Right renal cortex interstitium (tissue), 3 donors: ENCODE measurements at regions not wholly inside any gene's neighbourhood (a gene's known extent, or its start where the extent isn't known, plus 50 kb on each side); places are given as distances from the start of the nearest gene placed in this dataset.

ENCODE experiments used
- DNase-seq, 3 donors: peaks; one replicate each; pipeline ENCODE4 v3.0.0-alpha.2; 2013; ENCODE audit warnings: low read depth in 3 of 3, low spot score in 2 of 3

DNA sequence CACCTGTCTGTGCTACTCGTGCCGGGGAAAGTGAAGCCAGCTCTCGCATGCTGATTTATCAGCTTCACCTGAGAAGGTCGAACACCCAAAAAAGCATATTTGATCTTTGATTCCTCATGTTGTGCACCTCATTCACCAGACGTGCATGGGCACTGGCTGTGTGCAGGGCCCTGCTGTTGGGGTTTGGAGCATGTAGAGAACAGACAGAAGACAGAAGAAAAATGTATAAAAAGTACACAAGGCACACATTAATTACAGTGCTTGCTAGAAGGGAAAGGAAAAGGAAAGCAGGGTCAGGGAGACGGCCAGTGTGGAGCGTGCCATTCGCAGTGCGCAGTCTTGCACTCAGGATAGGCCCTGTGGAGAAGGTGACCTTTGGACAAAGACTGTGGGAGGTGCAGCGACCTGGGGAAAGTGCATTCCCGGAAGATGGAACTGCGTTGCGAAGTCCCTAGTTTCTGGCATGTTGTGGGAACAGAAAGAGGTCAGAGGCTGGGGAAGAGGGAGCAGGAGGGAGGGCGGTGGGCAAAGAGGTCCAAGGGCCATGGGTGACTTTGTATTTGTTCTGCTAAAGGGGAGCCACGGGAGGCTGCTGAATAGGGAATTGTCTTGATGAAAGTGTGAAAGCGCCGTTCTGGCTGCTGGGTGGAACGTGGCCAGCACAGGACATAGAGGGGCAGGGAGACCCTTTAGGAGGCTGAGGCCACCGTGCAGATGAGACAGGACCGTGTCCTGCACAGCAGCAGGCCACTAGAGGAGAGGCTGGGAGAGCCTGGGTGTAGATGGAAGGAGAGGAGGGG lies 232.8 kb downstream of the GLRX3 start:
- DNase-seq: no peak

DNA sequence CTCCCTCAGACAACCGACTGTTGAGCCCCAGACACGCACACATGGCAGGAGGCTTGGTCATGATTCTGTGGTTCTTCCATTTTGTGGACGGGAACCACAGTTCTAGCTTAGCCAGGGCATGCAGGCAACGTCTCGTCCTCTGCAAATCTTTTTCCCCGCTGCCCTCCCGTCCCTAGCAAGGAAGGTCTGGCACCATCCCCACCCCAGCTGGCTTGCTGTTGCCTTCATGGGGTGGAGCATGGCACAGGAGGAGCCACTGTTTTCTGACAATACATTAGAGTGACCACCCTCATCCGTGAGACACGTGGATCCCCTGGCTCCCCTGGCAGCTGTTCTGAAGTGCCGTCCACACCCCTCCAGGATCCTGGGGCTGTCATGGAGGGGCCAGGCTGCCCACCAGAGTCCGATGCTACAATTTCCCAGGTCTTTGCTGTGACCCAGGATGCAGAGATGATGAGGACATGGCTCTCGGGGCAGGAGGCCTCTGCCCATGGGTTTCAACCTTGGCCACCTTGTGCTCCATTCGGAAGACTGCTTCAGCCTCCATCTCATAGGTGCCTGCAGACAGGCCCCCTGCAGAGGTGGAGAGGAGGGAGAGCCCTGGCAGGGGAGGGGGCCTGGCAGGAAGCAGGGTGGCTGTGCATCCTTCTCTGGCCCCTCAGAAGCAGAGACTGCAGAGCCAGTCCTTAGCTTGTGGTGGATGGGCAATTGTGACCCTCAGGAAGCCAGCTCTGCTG lies 233.6 kb downstream of the GLRX3 start:
- no peak for DNase-seq

DNA sequence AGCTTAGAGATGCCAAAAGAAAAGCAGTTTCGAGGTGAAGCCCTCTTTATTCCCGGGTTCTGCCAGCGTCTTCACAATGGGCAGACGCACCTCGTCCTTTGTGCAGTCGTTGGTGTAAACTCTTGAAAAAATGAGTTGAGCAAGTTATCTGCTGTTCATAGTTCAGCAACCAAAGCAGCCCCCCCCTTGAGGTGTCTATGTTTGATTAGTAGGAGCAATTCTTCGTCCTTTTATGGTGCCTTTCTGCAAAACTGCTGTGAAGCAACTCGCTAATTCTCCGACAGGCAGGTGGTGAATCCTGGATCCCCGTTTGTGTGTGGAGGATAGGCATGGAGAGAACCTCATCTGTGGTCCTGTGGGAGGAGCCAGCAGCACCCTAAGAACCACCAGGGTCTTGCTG lies 234.5 kb downstream of the GLRX3 start:
- no peak for DNase-seq

DNA sequence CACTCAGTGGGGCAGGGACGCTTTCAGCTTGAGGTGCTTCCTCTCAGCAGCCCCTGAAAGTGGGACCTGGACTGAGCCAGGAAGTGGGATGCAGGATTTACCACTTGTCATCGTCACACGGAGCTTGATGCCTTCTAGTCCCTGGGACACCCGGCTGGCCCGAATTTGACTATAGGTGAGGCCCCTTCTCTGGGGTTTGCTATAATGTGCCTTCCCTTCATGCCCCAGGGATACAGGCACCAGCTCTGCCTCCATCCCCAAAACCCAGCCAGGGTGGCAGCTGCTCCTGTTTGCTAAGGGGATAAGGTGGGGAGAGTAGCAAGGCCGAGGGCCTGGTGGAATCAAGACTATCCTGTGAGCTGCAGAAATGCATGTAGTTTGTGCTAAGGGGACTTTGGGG lies 235.0 kb downstream of the GLRX3 start:
- DNase-seq: no peak

DNA sequence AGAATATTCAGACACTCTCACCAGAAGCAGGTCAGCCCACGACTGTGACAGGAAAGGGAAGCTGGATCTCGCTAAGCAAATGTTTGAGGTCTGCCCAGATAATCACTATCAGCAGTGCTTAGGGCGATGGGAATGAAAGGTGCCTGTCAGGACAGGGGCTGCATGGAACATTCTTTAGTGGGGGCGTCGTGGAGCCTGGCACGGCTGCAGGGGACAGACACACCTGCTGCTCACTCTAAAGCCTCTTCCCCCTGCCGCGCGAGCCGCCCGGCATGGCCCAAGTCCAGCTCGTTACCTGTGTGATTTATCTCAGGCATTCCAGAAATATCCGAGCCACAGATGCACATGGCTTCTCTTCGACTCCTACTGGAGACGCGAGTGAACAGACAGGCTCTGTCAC lies 235.5 kb downstream of the GLRX3 start:
- DNase-seq: no peak

DNA sequence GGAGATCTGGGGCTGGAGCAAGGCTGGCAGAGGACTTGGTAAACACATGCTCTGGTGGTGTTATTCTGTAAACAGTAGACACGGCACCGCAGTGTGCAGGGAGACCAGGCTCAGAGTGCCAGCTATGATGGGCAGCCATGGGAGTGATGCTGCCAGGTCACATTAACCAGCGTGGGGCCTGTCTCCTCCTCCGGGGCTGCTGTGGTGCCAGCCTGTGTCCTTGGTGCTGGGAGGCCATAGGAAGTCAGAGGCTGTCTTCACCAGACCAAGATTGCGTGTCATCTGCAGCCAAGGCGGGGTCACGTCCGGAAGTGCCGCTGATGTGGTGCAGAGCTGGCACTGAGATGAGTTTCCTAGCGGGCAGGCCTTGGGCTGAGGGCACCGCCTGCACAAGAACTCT lies 236.0 kb downstream of the GLRX3 start:
- no peak for DNase-seq

DNA sequence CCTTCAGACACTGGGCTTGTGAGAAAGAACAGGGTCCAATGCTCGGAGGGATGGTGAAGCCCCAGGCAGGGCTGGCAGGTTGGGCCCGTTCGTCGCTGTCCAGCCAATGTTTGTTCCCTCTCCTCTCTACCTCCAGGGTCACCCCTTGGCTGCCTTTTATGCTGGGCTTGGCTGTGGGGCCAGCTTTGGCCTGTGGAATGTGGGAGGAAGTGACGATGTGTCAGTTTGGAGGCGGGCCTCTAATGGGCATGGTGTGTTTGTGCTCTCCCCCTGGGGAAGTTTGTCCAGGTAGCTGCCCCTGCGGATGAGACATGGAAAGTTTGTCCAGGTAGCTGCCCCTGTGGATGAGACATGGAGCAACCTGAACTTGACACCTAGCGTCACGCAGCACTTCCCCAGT lies 236.7 kb downstream of the GLRX3 start:
- no peak for DNase-seq

DNA sequence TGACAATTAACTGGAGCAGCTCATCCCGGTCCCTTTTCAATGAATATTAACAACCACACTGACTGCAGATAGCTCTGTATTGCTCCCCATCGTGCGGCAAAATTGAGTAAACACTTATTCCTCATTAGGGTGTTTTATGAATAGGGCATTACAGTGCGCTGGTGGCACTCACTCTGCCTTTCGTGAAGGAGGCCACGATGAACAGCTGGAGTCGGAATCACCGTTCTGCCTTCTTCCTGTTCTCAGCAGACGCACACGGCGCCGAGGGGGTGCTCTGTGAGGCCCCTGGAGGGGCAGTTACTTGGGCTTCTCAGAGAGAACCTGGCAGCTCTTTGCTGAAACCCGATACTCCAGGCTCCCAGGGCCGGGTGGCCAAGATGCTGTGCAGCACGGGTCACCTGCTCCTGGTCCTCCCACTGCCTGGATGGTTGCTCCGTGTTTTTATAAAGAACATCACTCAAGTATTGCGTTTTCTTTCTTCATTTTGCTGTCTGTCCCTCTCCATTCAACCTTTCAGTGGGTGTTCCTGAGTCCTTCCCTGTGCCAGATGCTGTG lies 241.9 kb downstream of the GLRX3 start:
- no peak for DNase-seq

DNA sequence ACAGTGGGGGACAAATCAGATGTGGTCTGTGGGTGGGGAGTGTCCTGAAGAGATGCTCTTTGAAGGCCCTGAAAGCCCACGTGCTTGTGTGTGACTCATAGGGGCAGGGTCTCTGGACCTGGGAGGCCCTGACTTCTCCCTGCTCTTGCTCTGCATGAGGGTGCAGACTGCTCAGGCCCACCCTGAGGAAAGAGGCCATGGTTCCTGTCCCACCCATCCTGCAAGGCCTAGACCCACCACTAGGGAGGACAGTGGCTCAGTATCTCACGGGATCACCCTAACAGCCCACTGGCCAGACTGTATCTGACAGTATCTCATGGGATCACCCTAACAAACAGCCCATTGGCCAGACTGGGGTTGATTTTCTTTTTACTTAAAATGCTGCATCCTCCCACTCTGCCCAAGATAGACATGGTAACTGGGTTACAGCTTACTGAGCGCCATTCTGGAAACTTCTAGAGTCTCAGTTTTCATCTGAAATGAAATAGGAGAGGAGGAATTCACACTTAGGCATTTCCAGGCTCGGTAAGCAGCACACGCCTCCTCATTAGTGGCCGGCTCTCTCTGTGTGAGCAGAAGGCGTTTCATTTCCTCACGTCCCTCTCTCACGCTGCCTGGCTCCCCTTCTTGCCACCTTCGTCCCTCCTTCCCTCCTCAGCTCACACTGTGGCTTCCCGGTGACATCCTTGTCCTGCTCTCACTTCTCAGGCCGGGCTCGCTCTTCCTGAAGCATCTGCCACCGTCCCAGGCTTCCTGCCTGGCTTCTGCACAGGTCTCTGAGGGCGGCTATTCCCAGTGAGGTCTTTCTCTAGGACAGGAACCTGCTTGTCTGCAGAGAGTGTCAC lies 242.6 kb downstream of the GLRX3 start:
- no peak for DNase-seq

DNA sequence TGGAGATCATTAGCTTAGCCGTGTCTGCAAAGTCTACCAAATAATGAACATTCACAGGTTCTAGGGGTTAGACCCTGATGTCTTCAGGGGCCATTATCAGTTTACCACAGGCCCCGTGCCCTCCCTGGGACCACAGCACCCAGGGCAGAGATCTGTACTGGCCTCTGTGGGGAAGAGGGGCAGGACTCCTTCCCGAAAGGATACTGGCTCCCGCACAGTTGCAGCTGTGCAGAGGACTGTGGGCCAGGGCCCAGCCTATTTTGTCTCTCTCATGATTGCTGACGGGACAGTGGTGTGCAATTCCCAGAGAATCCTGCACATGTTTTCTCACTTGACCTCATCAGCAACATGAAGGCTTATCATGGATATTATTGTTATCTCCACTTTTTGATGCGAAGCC lies 243.9 kb downstream of the GLRX3 start:
- DNase-seq: no peak

DNA sequence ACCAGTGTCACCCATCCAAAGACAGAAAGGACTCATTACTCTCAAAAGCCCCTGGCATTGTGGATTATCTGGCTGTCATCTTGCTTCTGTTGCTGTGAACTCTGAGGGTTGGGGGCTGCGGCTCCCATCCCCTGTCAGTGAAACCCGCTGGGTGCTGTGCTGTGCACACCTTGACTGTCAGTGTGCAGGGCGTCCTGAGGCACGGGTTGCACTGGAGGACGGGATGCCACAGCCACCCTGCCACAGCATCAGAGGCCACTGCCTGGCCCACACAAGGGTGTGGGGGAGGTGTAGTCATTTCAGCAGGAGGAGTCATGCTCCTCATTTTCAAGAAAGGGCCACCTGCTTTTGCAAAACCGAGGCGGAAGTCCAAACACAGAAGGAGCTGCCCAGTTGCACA lies 245.8 kb downstream of the GLRX3 start:
- DNase-seq: no peak

DNA sequence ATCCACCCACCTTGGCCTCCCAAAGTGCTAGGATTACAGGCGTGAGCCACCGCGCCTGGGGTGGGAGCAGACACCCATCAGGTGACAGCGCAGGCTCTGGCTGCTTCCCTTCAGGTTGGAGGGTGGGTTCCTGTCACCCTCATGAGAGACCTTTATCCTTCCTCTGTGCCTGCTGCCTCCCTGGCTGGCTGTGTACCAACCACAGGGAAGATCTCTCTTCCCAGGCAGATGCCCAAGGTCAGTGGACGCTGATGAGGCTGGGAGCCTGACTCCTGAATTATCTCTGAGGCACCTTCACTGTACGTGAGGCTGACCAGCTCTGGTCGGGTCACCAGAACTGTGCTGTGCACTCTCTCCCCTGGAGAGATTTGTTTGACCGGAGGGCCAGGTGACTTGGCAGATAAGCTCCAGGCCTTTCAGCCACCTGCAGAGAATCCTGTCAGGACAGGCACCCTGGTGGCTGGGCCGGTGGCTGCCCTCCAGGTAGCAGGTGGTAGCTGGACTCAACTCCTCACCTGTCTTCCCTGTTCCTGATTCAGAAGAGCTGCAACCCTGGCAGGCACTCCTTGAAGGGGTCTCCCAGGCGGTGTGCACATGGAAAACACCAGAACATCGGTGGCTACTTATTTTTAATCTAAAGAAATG lies 251.9 kb downstream of the GLRX3 start:
- DNase-seq: no peak

DNA sequence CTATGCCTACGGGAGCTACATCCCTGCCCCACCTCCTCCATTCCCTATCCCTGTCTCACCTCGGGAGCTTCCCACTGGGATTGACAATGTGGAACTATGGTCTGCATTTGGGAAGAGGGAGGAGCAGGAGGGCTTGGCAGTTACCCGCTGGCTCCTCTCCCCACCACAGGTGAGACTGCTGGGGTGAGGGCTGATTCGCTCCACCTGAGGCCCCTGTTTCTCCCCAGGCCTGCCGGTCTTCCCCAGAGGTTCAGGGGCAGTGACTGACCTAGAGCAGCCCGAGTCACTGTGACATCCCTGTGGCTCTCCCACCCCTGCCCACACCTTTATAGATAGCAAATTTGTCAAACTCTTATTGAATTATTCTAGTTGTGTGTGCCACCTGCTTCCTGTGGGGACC lies 252.6 kb downstream of the GLRX3 start:
- DNase-seq: no peak

DNA sequence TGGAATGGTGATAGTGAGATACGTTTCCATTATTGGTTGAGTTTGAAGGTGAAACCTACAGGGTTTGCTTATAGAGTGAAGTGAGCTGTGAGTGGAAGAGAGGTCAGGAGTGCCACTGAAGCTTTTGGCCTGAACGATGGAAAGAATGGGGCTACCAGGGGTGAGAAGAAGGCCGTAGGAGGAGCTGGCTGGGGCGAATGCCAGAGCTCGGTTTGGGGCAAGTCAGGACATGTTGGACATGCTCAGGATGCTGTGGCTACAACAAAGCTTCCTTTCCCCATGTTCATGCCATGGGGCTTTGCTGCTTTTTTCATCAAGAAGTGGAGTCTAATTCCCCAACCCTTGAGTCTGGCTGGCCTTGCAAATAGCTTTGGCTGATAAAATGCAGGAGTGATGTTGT lies 253.7 kb downstream of the GLRX3 start:
- DNase-seq: no peak

DNA sequence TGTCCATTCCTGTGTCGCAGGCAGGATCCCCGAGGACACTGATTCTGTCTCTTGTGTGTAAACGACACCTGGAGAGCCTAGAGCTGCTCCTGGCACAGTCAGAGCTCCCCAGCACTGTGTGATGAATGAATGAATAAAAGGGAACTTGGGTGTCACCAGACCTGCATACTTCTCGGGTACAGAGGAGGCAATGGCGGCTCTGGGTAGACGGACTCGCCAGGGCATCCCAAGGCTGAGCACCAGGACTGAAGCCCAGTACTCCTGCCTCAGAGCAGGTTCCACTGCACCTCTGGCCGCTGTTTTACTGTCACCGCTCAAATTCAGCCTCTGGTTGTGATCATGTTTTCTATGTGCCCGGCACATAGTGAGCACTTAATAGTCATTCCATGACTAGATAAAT lies 255.8 kb downstream of the GLRX3 start:
- DNase-seq: no peak

DNA sequence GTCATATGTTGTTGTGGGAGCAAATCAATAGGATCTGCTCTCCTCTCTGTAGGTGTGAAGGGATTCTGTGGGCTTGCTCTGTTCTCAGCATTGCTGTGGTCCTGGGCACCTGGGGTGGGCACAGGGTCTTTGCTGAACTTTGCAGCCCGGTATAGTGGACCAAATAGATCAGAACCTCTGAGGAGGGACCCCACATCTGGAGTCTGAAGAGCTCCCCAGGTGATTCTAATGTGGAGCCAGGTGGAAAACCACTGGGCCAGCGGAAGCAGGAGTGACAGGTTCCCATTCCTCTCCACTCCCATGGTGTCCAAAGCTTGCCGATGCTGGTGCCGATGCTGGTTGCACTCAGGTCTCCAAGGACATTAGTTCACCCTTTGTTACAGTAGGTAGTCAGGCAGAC lies 257.2 kb downstream of the GLRX3 start:
- no peak for DNase-seq

DNA sequence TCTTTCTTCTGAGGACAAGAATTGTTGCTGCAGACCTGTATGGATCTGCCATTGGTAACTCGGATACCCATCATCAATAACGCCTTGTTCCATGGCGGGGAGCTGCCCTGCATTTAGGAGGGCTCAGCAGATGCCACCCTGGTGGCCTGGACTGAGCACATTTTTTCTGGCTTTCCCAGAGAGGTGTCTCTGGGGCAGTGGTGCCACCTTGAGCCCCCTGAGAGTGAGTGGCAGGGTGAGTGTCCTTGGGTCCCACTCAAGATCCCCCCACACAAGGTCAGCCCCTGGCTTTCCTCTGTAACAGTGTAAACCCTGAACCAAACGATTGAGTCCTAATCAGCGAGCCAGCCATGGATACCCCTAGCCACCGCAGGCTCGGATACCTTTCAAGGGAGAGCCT lies 258.6 kb downstream of the GLRX3 start:
- no peak for DNase-seq

DNA sequence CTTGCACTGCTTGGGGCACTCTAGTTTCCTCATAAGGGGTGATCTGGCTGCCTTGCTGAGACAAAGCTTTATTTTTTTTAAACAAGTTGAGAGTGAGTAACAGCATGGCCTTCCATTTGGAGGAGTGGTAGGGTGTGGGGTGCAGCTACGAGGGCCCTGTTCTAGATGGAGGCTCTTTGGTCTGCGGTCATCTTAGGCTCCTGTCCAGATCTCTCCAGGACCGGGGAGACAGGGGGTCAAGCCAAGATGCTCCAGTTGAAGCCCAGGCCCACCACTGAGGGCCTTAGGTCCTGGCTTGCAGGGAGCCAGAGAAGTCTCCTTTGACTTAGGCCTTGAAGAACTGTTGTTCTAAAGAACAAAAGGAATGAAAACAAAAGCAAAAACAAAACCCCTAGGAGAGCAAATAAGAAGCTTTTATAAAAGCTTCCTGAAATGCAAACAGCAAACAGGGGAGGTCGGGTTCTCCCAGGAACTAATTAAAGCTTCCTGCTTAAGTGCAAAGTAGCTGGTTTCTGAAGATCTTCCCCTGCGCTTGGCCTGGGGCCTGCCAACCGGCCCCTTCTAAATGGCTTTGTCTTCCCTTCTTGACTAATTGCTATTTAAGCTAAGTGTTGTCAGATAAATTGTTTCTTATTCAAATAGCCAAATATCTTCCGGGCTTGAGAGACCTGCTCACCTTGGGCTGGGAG lies 259.2 kb downstream of the GLRX3 start:
- no peak for DNase-seq

DNA sequence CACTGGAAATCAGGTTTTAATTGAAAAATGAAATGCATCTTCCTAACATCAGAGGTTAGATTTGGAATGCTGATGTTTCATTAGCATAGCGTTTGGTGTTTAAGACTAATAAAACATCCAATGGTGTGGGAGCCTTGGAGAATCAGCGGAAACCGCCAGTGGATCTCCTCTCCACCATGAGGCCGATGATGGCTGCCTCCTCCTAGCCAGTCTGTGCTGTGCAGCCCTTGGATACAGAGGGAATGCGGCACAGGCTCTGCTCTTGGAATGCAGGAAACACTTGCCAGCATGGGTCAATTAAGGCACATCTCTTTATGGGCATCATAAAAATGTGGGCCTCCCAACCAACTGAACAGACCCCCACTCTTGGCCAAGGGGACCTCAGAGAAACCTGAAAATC lies 259.9 kb downstream of the GLRX3 start:
- DNase-seq: no peak
